NCI-H1092 (cell line): ENCODE measurements at regions not wholly inside any gene's neighbourhood (a gene's known extent, or its start where the extent isn't known, plus 50 kb on each side); places are given as distances from the start of the nearest gene placed in this dataset.
A peak's percentile ranks its signal among the peaks of the same experiment; 100 is the strongest.

Source experiments
- DNase-seq: peaks from one replicate; lab custom pipeline; 2025; lab: John Stamatoyannopoulos, UW

DNA sequence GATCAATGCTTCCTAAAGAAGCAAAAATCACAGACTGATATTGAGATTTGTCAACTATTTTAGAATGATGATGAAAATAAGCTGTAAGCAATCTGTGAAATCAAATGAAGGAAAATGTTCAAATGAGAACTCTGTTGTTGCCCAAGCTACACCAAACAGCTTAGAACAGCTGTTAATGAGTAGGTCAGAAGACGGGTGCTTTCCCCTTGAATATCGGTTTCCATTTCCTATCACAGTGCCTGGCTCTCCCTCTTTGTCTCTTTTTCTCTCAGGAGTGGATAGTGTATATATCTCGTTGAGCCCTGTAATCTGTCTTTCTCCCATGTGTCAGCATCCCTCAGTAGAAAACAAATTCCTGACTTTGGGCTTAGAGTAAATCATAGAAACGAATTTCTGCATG is 1592.9 kb upstream of the TENM3 start:
- no peak for DNase-seq

DNA sequence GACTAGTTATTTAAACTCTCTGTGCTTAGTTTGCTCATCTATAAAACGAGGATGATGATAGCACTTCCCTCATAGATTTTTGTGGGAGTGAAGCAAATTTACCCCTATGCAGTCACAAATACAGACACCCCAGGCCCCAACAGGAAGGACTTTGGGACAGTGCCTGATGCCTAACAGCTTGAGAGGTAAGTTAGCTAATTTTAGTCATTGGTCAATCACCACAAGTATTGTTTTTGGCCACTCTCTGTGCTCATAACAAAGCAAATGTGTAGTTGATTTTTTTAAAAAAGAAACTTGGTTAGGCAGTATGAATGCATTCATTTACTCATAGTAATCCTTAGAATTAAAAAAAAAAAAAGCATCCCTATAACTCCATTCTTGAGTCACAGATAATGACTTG is 1590.7 kb upstream of the TENM3 start:
- DNase-seq, result no peak

DNA sequence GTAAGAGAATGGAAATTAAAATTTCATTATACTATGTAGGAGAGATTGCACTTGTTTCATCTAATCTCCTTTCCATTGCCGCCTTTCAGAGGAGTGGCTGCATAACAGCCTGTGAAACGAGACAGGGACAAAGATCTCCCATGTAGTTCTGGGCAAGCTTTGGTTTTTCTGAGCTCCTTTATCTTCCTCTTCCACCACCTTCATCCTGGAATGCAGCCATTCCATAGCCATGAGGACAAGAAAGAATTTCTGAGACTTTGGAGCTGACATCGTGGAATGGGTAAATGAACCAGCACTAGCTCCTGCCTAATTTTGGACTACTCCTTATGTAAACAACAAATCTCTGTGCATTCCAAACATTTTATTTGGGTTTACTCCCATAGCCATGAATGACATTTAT is 1587.3 kb upstream of the TENM3 start:
- no peak for DNase-seq

GRCh38 chr4:180657881-180658280 is 1585.3 kb upstream of the TENM3 start:
- no peak for DNase-seq

DNA sequence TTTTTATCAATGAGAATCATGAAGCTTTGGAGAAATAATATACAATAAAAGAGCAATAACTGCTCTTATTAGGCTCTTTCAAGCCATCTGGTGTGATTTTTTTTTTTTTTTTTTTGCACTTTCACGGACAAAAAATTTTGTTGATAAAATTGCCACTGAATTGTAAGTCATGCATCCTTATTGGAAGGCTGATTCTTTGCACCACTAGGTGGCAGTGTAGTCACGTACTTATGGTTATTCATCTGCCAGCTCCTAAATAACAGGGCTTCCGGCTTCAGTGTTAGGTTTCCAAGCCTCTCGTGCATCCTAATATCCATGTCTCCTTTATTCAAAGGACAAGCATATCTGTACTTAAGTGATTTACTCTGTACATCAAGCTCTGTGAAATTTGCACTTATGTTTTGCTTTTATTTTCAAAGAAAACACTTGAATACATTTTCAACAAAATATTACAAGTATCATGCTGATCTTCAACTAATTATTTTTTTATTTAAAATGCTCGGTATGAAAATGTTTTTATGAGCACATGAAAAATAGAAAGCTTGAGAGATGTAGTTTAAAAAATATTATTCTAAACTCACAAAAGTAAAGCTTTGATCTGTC is 1578.3 kb upstream of the TENM3 start:
- peak; percentile 87 for DNase-seq

DNA sequence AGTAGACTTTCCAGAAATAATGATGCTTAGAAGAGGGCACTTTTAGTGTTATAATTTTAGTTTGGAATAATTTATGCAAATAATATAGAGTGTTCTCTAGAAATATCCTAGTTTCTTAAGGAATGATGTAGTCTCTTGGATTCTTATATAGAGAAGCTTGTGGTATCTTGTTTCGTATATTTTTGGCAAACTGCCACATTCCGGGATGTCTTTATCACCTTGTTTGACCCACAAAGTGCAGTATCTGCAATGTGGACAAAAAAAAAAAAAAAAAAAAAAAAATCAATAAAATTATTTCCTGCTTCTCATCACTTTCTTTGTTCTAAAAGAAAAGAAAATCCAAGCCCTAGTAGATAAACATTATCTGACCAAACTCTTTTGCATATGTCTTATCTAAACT is 1577.7 kb upstream of the TENM3 start:
- DNase-seq, result no peak

DNA sequence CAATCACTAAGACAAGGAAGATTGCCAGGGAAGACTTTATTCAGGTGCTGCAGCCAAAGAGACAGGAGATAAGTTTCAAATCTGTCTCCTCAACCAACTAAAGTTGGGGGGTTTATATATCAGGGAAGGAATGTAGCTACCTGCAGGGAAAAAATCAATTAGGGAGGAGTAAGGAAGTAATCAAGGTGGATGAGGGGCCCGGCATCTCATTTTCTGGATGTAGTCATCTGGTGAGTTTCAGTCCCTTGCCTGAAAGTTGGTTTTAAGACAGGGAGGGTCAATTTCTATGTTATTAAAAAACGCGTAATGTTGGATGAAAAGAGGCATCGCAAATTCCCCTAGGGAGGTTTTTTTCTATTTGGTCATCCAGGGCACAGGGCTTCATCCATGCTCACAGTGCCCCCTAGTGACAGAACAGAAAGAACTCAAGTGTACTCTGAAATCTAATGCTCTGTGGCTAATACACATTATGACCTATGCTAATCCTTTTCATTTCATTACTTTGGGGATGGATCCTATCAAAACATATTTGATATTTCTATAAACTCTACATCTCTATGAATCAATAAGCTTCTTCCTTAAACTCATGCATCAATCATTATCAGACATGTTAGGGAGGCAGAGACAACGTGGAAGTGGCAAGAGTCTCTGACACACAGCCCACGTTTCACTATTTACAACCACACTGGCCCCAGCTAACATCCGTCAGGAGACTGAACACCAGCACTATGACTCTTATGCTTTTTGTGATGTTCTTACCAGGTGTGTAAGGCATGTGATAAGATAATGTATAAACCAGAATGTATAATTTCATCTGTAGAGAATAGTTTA is 1577.0 kb upstream of the TENM3 start:
- peak; percentile 53 for DNase-seq

DNA sequence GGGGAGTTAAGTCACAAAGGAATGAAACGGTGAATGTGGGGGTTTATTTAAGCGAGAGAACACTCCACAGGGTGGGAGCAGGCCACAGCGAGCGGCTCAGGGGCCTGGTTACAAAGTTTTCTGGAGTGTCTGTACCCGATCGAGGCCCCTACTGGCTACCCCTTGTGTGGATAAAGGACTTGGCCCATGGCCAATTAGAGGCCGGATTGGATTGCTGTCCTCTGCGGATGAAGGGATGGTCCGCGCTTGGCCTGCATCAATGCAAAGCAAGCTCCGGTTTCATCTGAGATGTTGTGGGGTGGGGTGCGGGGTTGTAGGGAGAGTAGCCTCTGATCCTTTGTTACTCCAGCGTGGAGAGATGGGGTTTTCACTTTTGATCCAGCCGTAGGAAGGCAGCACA is 1574.5 kb upstream of the TENM3 start:
- no peak for DNase-seq

GRCh38 chr4:180669680-180670079 is 1573.5 kb upstream of the TENM3 start:
- DNase-seq, result no peak

GRCh38 chr4:180674619-180675358 is 1568.4 kb upstream of the TENM3 start:
- DNase-seq, result no peak

- no peak for DNase-seq
Observed at GRCh38 chr4:180675359-180675650, 1567.9 kb upstream of the TENM3 start.

DNA sequence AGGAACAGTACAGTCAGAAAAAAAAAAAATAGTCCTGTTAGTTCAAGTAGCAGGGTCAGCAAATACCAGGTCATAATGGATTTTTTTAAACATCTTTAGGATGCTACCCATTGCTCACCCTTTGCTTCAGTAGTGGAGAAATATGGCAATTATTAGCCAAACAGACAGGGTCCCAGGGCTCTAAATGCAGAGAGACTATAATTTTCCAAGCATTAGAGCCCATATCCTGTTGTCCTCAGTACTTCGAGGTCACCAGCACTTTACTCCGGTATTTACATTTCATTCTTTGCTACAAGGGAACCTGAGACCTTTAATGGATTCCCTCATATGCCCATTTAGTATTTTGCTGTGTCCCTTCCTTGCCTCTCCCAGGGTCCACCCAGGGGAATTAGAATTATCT is 1562.9 kb upstream of the TENM3 start:
- DNase-seq, result no peak

DNA sequence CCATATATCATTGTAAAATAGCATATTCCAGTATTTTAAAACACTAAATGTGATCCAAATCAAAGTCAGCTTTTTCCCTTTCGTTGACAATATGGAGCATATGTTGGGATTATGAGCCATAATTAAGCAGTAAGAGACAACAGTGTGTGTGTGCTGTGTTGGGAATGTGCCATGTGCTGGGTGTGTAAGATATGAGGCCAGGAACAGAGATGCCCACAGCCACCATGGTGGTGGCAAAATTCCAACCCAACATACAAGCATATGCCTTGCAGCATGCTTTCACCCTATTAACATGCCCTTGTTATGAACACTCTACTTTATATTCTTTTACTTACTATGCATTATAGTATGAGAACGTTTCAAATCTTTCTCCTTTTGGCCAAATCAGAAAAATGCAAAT is 1560.4 kb upstream of the TENM3 start:
- DNase-seq, result no peak

- DNase-seq, result no peak
Observed at GRCh38 chr4:180683186-180683585, 1560.0 kb upstream of the TENM3 start.

DNA sequence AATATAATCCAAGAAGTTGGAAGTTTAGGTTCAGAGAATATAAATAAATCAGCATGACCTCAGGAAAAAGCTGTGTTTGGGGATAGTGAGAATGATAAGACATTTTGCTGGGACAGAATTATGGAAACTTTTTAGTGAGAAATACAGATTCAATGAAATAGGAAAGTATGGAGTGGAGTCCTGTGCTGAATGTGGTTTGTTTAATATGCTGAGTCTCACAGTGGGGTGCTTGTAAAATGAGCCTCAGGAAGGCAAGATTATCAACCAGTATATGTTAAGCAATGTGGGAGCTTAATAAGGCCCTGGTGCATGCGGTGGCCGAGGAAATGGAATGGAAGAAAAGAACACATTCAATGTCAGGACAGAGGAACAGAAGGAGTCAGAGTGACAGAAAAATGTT is 1554.7 kb upstream of the TENM3 start:
- no peak for DNase-seq

- no peak for DNase-seq
Observed at GRCh38 chr4:180694875-180695274, 1548.3 kb upstream of the TENM3 start.

DNA sequence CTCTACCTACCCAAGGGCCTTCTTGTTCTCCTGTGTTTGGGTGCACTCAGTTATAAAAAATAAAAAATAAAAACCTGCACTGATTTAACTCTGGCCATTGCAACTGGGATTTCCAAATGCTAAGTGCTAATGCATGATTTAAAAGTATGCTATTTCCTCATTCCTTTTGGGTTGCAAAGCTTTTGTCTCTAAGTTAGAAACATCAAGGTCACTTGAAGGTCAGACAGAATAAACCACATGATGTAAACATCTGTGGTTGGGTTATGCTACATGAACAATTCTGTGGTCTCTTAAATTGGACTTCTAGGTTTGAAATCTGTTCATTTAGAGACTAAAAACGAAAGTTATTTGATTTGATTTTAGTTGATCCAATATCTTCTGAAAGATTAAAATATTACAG is 1547.4 kb upstream of the TENM3 start:
- no peak for DNase-seq

- DNase-seq, result no peak
Observed at GRCh38 chr4:180696460-180697092, 1546.6 kb upstream of the TENM3 start.

DNA sequence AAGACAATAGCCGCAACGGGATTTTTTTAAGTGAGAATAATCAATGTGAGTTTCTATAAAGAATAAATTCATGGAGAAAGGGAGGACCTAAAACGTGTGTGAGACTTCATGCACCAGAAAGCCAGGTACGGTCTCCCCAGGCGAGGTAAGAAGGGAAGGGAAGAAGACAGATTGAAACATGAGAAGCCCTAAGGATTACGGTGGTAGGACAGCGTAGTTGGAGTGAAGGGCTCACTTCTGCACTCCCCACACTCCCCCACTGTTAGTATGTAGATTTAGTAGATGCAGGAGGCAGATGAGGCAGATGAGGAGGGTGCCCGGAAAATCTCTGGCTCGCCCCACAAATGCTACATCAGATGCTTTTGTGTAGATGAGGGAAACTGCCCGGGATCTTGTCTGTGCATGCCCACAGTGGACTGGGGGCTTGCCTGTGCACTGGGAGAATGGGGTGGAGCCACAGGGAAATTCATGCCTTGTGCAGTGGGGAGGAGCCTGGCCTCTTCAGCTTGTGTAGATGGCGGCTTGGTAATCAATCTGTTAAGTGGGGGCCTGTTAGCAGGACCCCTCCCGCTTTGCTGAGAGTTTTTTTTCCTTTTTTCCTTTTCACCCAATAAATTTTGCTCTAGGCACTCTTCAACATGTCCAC is 1544.5 kb upstream of the TENM3 start:
- no peak for DNase-seq

- DNase-seq, result no peak
Observed at GRCh38 chr4:180706766-180707165, 1536.4 kb upstream of the TENM3 start.

DNA sequence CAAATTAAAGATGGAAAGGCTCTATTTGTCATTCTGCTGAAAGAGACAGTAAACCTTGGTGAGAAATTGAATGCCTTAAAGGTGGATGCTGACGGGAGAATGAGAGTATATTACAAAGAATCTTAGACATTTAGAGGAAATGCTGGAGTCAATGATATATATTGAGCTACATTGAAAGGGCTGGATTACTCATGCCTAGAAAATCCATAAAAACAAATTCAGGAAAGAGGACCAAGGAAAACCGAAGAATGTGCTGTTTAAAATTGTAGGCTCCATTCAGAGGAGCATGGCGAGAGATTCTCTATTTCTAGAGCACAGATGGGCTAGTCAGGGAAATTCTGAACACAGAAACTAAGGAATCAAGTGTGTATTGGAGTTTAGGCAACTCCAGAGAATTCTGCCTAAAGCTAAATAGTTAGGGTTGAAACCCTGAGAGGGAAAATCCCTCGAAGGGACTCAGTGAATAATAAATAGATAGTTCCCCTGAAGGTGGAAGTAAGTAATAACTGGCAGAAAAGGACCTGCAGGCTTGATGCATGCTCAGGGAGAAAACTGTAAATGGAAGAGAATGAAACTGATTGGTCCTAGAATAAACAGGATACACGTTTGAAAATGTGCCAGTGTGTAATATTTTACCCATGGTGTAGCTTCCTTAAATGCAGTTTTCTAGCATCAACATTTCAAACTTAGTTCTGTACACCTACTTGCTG is 1532.4 kb upstream of the TENM3 start:
- DNase-seq, result no peak
